SK-N-SH treated with all-trans-retinoic acid at 6 μM for 48 hours (cell line): ENCODE measurements at regions not wholly inside any gene's neighbourhood (a gene's known extent, or its start where the extent isn't known, plus 50 kb on each side); places are given as distances from the start of the nearest gene placed in this dataset.

Experiments
- ATAC-seq: fragments of 200-7000 bp; cut with Tn5 transposase; 3 replicates; pipeline ENCODE4 v1.9.1; 2020; ENCODE audit warnings: mild to moderate bottlenecking, moderate library complexity
- CSDC2 ChIP-seq: fragments of 250-450 bp; sonication (Bioruptor Pico); IDR thresholded peaks from 2 replicates; pipeline ENCODE4 v1.5.0; 2020; ENCODE audit warnings: mild to moderate bottlenecking, moderate library complexity
- ESRRG ChIP-seq: fragments of 250-450 bp; sonication (Bioruptor Pico); IDR thresholded peaks from 2 replicates; pipeline ENCODE4 v1.6.1; 2021; ENCODE audit warnings: mild to moderate bottlenecking
- GLIS3 ChIP-seq: fragments of 250-450 bp; sonication (Bioruptor Pico); IDR thresholded peaks from 2 replicates; pipeline ENCODE4 v1.5.0; 2020; ENCODE audit warnings: mild to moderate bottlenecking, moderate library complexity
- OSR1 ChIP-seq: fragments of 250-450 bp; sonication (Bioruptor Pico); IDR thresholded peaks from 2 replicates; pipeline ENCODE4 v1.8.0; 2022; ENCODE audit warnings: moderate library complexity, mild to moderate bottlenecking, inconsistent platforms
- RARB ChIP-seq: fragments of 250-450 bp; sonication (Bioruptor Pico); IDR thresholded peaks from 2 replicates; pipeline ENCODE4 v1.8.0; 2021; ENCODE audit warnings: mild to moderate bottlenecking, moderate library complexity
- SNAI2 ChIP-seq: fragments of 250-450 bp; sonication (Bioruptor Pico); IDR thresholded peaks from 2 replicates; pipeline ENCODE4 v1.5.0; 2020; ENCODE audit warnings: mild to moderate bottlenecking, moderate library complexity
- TCF4 ChIP-seq: fragments of 250-450 bp; sonication (Bioruptor Pico); IDR thresholded peaks from 2 replicates; pipeline ENCODE4 v1.8.0; 2021; ENCODE audit warnings: mild to moderate bottlenecking, moderate library complexity, borderline replicate concordance
- TOX ChIP-seq: fragments of 250-450 bp; sonication (Bioruptor Pico); IDR thresholded peaks from 2 replicates; pipeline ENCODE4 v1.8.0; 2021; ENCODE audit warnings: mild to moderate bottlenecking, moderate library complexity, borderline replicate concordance
- TSHZ2 ChIP-seq: fragments of 250-450 bp; sonication (Bioruptor Pico); IDR thresholded peaks from 2 replicates; pipeline ENCODE4 v1.5.0; 2020; ENCODE audit warnings: mild to moderate bottlenecking, moderate library complexity
- ZC3H10 ChIP-seq: fragments of 250-450 bp; sonication (Bioruptor Pico); IDR thresholded peaks from 2 replicates; pipeline ENCODE4 v1.5.1; 2021; ENCODE audit warnings: mild to moderate bottlenecking, moderate library complexity
- ZFP30 ChIP-seq: fragments of 450-650 bp; formaldehyde crosslinking; IDR thresholded peaks from 2 replicates; pipeline ENCODE4 v1.5.0; 2022; ENCODE audit warnings: mild to moderate bottlenecking, moderate library complexity
- ZNF565 ChIP-seq: fragments of 450-650 bp; formaldehyde crosslinking; conservative IDR thresholded peaks from 2 replicates; pipeline ENCODE4 v1.5.0; 2020; ENCODE audit warnings: low read depth, mild to moderate bottlenecking, moderate library complexity
- ZNF70 ChIP-seq: fragments of 450-650 bp; formaldehyde crosslinking; IDR thresholded peaks from 2 replicates; pipeline ENCODE4 v1.5.0; 2020; ENCODE audit warnings: mild to moderate bottlenecking, moderate library complexity
- ZNF8 ChIP-seq: fragments of 450-650 bp; formaldehyde crosslinking; IDR thresholded peaks from 2 replicates; pipeline ENCODE4 v1.5.0; 2020; ENCODE audit warnings: mild to moderate bottlenecking, moderate library complexity
- TF ChIP-seq, protein P1 (sequence below): fragments of 250-450 bp; sonication (Bioruptor Pico); IDR thresholded peaks from 2 replicates; pipeline ENCODE4 v1.8.0; 2021; ENCODE audit warnings: low read depth, mild to moderate bottlenecking, moderate library complexity, borderline replicate concordance
- TF ChIP-seq, protein P2 (sequence below): fragments of 250-450 bp; sonication (Bioruptor Pico); IDR thresholded peaks from 2 replicates; pipeline ENCODE4 v1.8.0; 2020; ENCODE audit warnings: mild to moderate bottlenecking, moderate library complexity, borderline replicate concordance
- TF ChIP-seq, protein P3 (sequence below): fragments of 250-450 bp; sonication (Bioruptor Pico); IDR thresholded peaks from 2 replicates; pipeline ENCODE4 v1.5.1; 2021; ENCODE audit warnings: mild to moderate bottlenecking, moderate library complexity

DNA sequence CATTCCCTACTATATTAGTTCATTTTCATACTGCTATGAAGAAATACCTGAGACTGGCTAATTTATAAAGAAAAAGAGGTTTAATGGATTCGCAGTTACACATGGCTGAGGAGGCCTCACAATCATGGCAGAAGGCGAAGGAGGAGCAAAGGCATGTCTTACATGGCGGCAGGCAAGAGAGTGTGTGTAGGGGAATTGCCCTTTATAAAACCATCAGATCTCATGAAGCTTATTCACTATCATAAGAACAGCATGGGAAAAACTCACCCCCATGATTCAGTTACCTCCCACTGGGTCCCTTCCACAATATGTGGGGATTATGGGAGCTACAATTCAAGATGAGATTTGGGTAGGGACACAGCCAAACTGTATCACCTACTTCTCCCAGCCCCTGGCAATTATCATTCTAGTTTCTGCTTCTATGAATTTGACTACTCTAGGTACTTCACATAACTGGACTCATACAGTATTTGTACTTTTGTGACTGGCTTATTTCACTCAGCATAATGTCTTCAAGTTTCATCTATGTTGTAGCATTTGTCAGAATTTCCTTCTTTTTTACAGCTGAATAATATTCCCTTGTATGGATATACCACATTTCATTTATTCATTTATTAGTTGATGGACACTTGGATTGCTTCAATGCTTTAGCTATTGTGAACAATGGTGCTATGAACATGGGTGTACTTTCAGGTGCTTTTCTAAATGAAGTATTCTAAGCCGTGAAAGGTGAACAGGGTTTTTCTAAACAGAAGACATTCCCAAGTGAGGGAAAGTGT lies 219.5 kb upstream of the NUDT4 start:
- ATAC-seq = no peak
- TF ChIP-seq ZNF8 (CRISPR knock-in tag) = peak; percentile 94
- TF ChIP-seq, protein P1, sequence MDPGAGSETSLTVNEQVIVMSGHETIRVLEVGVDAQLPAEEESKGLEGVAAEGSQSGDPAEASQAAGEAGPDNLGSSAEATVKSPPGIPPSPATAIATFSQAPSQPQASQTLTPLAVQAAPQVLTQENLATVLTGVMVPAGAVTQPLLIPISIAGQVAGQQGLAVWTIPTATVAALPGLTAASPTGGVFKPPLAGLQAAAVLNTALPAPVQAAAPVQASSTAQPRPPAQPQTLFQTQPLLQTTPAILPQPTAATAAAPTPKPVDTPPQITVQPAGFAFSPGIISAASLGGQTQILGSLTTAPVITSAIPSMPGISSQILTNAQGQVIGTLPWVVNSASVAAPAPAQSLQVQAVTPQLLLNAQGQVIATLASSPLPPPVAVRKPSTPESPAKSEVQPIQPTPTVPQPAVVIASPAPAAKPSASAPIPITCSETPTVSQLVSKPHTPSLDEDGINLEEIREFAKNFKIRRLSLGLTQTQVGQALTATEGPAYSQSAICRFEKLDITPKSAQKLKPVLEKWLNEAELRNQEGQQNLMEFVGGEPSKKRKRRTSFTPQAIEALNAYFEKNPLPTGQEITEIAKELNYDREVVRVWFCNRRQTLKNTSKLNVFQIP = no peak
- no peak for TF ChIP-seq RARB (CRISPR knock-in tag)
- TF ChIP-seq, protein P2, sequence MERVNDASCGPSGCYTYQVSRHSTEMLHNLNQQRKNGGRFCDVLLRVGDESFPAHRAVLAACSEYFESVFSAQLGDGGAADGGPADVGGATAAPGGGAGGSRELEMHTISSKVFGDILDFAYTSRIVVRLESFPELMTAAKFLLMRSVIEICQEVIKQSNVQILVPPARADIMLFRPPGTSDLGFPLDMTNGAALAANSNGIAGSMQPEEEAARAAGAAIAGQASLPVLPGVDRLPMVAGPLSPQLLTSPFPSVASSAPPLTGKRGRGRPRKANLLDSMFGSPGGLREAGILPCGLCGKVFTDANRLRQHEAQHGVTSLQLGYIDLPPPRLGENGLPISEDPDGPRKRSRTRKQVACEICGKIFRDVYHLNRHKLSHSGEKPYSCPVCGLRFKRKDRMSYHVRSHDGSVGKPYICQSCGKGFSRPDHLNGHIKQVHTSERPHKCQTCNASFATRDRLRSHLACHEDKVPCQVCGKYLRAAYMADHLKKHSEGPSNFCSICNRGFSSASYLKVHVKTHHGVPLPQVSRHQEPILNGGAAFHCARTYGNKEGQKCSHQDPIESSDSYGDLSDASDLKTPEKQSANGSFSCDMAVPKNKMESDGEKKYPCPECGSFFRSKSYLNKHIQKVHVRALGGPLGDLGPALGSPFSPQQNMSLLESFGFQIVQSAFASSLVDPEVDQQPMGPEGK (CRISPR knock-in tag) = no peak
- TF ChIP-seq TCF4 (CRISPR knock-in tag) = no peak
- TF ChIP-seq, protein P3, sequence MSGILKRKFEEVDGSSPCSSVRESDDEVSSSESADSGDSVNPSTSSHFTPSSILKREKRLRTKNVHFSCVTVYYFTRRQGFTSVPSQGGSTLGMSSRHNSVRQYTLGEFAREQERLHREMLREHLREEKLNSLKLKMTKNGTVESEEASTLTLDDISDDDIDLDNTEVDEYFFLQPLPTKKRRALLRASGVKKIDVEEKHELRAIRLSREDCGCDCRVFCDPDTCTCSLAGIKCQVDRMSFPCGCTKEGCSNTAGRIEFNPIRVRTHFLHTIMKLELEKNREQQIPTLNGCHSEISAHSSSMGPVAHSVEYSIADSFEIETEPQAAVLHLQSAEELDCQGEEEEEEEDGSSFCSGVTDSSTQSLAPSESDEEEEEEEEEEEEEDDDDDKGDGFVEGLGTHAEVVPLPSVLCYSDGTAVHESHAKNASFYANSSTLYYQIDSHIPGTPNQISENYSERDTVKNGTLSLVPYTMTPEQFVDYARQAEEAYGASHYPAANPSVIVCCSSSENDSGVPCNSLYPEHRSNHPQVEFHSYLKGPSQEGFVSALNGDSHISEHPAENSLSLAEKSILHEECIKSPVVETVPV (CRISPR knock-in tag) = no peak

GRCh38 chr12:93163260-93164036 lies 214.3 kb upstream of the NUDT4 start:
- ATAC-seq = peak; percentile 70; the same call in 2 of the 3 replicates
- no peak for TF ChIP-seq ZC3H10 (CRISPR knock-in tag)
- no peak for TF ChIP-seq ZNF70
- TF ChIP-seq OSR1 (CRISPR knock-in tag) = no peak
- TF ChIP-seq, protein P3 (CRISPR knock-in tag) = no peak
- TF ChIP-seq, all 23 proteins: peak for 0

DNA sequence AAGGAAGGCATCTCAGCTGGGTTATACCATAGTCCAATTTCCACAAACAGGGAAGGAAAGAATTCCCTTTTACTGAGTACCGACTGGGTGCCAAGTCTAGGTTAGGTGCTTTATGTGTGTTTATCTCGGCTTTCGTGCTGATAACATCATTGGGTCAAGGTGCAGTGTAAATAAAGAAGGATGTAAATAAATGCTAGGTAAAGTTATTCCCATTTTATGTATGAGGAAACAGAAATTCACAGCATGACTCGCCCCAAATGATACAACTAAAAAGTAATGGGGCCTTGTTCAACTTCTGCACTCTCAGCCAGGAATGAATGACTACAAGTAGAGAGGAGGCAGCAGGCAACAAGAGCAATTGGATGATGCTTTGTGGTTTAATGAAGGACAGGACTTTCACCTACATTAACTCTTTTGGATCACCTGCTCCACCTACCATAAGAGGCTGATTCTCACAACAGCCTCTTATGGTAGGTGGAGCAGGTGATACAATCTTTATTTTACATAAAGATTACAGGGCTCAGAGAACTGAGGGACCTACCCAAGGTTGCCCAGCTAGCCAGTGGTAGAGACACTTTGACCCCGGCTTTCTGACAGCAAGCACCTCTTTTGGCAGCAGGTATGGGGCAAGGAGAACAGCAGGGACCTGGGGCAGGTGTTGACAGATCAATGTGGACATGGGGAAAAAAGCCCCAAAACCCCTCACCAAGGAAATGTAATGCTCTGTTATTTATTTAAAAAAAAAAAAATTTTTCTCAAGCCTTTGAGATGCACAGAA lies 213.4 kb upstream of the NUDT4 start:
- ATAC-seq = no peak
- no peak for TF ChIP-seq ZNF565 (CRISPR knock-in tag)
- no peak for TF ChIP-seq ESRRG (CRISPR knock-in tag)
- TF ChIP-seq TOX (CRISPR knock-in tag) = no peak
- no peak for TF ChIP-seq SNAI2 (CRISPR knock-in tag)
- no peak for TF ChIP-seq ZFP30 (CRISPR knock-in tag)
- TF ChIP-seq OSR1 (CRISPR knock-in tag) = no peak
- TF ChIP-seq ZNF8 (CRISPR knock-in tag) = no peak
- TF ChIP-seq CSDC2 (CRISPR knock-in tag) = no peak
- no peak for TF ChIP-seq GLIS3 (CRISPR knock-in tag)
- no peak for TF ChIP-seq ZC3H10 (CRISPR knock-in tag)
- no peak for TF ChIP-seq TSHZ2
